Activated T-helper 1 cell treated with anti-CD3 and anti-CD28 coated beads, Interleukin-12 subunit alpha, Interleukin-12 subunit beta, Interleukin-2, Interleukin-4 antibody, amounts not matched to agents 30 ng/mL and 10 ng/mL and 1 ng/mL, durations not matched to agents 14 hours and 24 hours and 36 hours (primary cell): ENCODE measurements at regions not wholly inside any gene's neighbourhood (a gene's known extent, or its start where the extent isn't known, plus 50 kb on each side); places are given as distances from the start of the nearest gene placed in this dataset.

ENCODE experiments used
- DNase-seq: peaks from one replicate; pipeline ENCODE4 v3.0.0; 2021; ENCODE audit warnings: low spot score
- H3K27ac Mint-ChIP-seq: one replicate; pipeline ENCODE4 v1.8.0; 2021; ENCODE audit warnings: mild to moderate bottlenecking, mixed read lengths
- H3K27me3 Mint-ChIP-seq: one replicate; pipeline ENCODE4 v1.8.0; 2022; ENCODE audit warnings: mild to moderate bottlenecking, moderate library complexity, mixed read lengths; ENCODE audit not compliant: insufficient read depth
- H3K36me3 Mint-ChIP-seq: one replicate; pipeline ENCODE4 v1.8.0; 2021; ENCODE audit warnings: low read depth, mixed read lengths
- H3K4me1 Mint-ChIP-seq: one replicate; pipeline ENCODE4 v1.8.0; 2021; ENCODE audit warnings: low read depth, mixed read lengths
- H3K4me3 Mint-ChIP-seq: one replicate; pipeline ENCODE4 v1.8.0; 2021; ENCODE audit warnings: mild to moderate bottlenecking, moderate library complexity, mixed read lengths
- H3K9me3 Mint-ChIP-seq: one replicate; pipeline ENCODE4 v1.8.0; 2021; ENCODE audit warnings: mixed read lengths
- intact Hi-C: fragments of 100-400 bp; cut with micrococcal nuclease; formaldehyde crosslinking; loops from one replicate; pipeline ENCODE4 v1.15.1; 2024

- Mint-ChIP-seq H3K36me3 (no peaks in the 10 kb centered on the region), H3K4me1 (no peaks in the 10 kb centered on the region), H3K4me3 (no peak overlapping the region), H3K27ac (no peak overlapping the region), H3K27me3 (peaks cover 6% of the 10 kb centered on the region), H3K9me3 (no peaks in the 10 kb centered on the region)
- DNase-seq, result no peak
- intact Hi-C loops, result no loop called here
Measured at GRCh38 chr2:45070113-45070652, 60.9 kb upstream of the SIX2 start.

DNA sequence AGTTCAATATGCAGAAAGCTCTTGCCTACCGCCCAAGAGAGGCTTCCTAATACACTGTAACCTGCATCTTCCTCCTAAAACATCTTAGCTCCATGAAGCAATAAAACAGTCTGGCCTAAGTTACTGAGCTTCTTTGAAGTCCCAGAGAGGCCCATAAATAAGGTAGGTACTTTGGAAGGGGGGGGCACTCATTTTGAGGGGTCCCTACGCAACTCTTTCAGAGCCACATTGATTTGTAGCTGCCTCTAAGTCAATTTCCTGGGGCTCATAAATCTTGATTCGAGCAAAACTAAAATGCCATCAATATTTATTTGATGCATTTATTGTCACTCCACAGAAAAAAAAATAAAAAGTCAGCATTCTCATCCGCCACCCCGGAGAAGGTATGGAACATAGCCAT is 60.4 kb upstream of the SIX2 start:
- DNase-seq, result no peak

DNA sequence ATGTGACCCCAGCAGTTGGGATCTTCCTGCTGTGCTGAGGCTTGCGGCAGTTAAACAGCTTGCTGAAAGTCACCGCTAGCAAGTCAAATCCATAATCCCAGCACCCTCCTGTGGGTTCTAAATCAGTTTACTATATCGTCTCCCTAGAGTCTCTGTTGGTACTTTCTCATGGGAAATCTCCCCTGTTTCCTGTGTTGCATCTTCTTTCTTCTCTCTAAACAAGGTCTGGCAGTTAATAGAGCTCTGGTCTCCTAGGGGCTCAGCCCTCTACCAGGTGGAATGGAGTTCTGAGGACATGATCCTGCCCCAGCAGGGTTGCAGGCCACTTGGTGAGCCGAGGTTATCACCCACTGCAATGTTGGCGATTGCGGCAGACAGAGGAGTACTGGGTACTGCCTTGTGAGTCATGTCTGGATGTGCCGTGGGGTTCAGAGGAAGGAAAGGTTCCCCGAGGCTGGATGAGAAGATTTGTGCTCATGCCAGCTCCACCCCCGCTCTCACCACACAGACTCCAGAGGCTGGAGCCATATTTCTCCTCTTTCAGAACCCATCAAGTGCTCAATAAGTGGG is 59.4 kb upstream of the SIX2 start:
- Mint-ChIP-seq H3K27me3 (peaks cover 6% of the 10 kb centered on the region), H3K9me3 (no peaks in the 10 kb centered on the region), H3K36me3 (no peaks in the 10 kb centered on the region), H3K27ac (no peak overlapping the region), H3K4me3 (no peak overlapping the region), H3K4me1 (no peaks in the 10 kb centered on the region)
- no peak for DNase-seq
- intact Hi-C loops, result no loop called here

More for the DNA sequence above, 60.4 kb upstream of the SIX2 start:
- H3K36me3 Mint-ChIP-seq, result no peaks in the 10 kb centered on the region
- H3K4me3 Mint-ChIP-seq, result no peak overlapping the region
- H3K27ac Mint-ChIP-seq, result no peak overlapping the region
- no peaks in the 10 kb centered on the region for H3K9me3 Mint-ChIP-seq
- intact Hi-C loops, result no loop called here
- peaks cover 6% of the 10 kb centered on the region for H3K27me3 Mint-ChIP-seq
- H3K4me1 Mint-ChIP-seq, result no peaks in the 10 kb centered on the region

GRCh38 chr2:45067859-45068570 is 58.8 kb upstream of the SIX2 start:
- no peaks in the 10 kb centered on the region for H3K9me3 Mint-ChIP-seq
- H3K27ac Mint-ChIP-seq, result no peak overlapping the region
- intact Hi-C loops, result no loop called here
- H3K36me3 Mint-ChIP-seq, result no peaks in the 10 kb centered on the region
- DNase-seq, result no peak
- H3K27me3 Mint-ChIP-seq, result peaks cover 6% of the 10 kb centered on the region
- no peaks in the 10 kb centered on the region for H3K4me1 Mint-ChIP-seq
- H3K4me3 Mint-ChIP-seq, result no peak overlapping the region
